Cardiac septum (tissue), 1 donor: ENCODE measurements at regions not wholly inside any gene's neighbourhood (a gene's known extent, or its start where the extent isn't known, plus 50 kb on each side); places are given as distances from the start of the nearest gene placed in this dataset.
"Not testable (repeated sequence)": the region's sequence is repeated elsewhere in the genome, so short reads cannot be mapped to it uniquely, and the experiment has no call there.

Source experiments
- DNase-seq: peaks from one replicate; pipeline ENCODE4 v3.0.0-alpha.2; 2020; ENCODE audit warnings: low spot score
- intact Hi-C: fragments of 100-400 bp; cut with DNase I; formaldehyde crosslinking; loops from one replicate; pipeline ENCODE4 v1.14.0; 2022
- donor health status: DM: no; HTN: no; CAD: no.

DNA sequence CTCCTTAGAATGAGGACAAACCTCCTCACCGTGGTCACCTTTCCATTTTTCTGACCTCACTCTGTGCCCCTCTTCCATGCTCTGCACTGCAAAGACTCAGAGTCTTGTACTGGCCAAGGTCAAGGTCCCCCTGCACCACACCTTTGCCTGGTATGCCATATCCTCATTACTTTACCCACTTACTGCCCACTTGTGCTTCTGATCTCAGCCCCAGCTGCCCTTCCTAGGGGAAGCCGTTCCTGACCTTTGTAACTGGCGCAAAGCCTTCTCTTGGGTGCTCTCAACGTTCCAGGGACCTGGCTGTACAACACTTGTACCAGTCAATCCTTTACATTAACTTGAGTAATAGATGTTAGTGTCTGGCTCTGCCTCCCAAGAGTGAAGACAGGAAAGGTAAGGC lies 256.0 kb downstream of the SV2B start:
- no peak for DNase-seq
- intact Hi-C loops, result no loop called here

DNA sequence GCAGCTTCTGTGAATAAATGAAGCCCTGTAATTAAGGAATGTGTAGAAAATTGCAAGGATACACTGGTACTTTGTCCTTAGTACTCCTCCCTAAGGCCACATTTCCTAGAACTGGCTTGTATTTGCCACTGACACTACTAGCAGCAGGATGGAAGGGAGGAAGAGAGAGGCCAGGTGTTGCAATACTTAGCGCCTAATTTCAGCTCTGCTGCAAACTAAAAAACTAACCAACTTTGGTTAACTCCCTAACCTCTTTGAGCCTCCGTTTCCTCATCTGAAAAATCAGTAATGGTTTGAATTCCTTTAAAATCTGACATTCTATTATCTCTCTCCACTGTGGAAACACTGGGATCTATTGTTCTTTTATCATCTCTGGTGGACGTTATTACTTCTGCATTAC lies 257.0 kb downstream of the SV2B start:
- intact Hi-C loops, result no loop called here
- no peak for DNase-seq

- DNase-seq, result no peak
- intact Hi-C loops, result no loop called here
Measured at GRCh38 chr15:91357486-91357885, 257.4 kb downstream of the SV2B start.

DNA sequence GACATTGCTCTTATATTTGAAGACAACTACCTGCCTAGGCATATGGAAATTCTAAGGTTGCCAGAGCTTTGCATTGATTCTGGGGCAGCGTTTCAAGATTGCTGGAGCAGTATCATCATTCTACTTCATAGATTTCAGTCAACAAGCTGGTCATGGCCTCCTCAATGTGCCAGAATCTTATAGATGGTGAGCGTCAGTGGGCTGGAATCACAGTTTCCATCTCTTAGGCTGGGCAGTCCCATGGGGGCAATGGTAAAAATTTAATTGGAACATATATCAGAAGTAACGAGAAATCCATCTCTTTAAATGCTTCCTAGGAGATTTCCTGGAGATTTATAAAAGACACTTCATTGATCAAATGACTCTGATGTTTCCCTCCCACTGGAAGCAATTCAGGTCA lies 258.3 kb downstream of the SV2B start:
- DNase-seq, result no peak
- intact Hi-C loops, result no loop called here

DNA sequence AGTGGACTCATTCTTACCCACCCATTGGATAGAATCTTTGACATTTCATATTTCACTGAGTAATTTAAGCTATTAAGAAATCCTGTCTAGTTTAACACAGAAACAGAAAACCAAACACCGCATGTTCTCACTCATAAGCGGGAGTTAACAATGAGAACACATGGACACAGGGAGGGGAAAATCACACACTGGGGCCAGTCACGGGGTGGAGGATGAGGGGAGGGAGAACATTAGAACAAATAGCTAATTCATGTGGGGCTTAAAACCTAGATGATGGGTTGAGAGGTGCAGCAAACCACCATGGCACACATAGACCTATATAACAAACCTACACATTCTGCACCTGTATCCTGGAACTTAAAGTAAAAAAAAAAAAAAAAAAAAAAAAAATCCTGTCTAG lies 261.6 kb downstream of the SV2B start:
- intact Hi-C loops, DNase-seq: not testable (repeated sequence)

- intact Hi-C loops, result no loop called here
- no peak for DNase-seq
Measured at GRCh38 chr15:91366111-91366510, 266.1 kb downstream of the SV2B start.

DNA sequence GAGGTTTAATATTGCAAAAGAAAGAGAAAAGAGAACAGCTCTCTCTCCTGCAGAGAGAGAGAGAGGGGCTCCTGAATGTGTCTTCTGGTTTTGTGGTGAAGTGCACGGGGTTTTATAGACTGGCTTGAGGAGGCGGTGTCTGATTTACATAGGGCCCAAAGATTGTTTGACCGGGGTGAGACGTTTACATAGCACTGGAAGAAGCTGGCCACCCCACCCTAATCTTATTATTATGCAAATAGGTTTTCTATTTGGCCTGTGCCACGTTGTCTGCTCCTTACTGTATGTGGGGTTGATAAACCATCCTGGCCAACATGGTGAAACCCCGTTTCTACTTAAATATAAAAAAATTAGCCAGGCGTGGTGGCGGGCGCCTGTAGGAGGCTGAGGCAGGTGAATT lies 268.6 kb downstream of the SV2B start:
- intact Hi-C loops, result no loop called here
- DNase-seq, result no peak

GRCh38 chr15:91369823-91370222 lies 269.8 kb downstream of the SV2B start:
- DNase-seq, result no peak
- intact Hi-C loops, result no loop called here

DNA sequence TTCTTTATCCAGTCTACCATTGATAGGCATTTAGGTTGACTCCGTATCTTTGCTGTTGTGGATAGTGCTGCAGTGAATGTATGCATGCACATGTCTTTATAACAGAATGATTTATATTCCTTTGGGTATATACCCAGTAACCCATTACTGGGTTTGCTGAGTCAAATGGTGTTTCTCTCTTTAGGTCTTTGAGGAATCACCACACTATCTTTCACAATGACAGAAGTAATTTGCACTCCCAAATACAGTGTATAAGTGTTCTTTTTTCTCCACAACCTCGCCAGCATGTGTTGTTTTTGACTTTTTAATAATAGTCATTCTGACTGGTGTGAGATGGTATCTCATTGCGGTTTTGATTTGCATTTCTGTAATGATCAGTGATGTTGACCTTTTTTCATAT lies 271.3 kb downstream of the SV2B start:
- intact Hi-C loops, DNase-seq: not testable (repeated sequence)

GRCh38 chr15:91374336-91374735 lies 274.3 kb downstream of the SV2B start:
- no peak for DNase-seq
- intact Hi-C loops, result no loop called here

- intact Hi-C loops, result no loop called here
- DNase-seq, result no peak
Measured at GRCh38 chr15:91376038-91376437, 276.0 kb downstream of the SV2B start.

DNA sequence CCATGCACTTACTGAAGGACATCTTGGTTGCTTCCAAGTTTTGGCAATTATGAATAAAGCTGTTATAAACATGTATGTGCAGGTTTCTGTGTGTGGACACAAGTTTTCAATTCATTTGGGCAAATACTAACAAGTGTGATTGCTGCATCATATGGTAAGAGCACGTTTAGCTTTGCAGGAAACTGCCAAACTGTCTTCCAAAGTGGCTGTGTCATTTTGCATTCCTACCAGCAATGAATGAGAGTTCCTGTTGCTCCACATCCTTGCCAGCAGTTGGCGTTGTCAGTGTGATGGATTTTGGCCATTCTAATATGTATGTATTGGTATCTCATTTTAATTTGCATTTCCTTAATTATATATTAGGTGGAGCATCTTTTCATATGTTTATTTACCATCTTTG lies 280.1 kb downstream of the SV2B start:
- no peak for DNase-seq
- intact Hi-C loops, result no loop called here

- intact Hi-C loops, result no loop called here
- DNase-seq, result no peak
Measured at GRCh38 chr15:91383532-91383931, 283.5 kb downstream of the SV2B start.

DNA sequence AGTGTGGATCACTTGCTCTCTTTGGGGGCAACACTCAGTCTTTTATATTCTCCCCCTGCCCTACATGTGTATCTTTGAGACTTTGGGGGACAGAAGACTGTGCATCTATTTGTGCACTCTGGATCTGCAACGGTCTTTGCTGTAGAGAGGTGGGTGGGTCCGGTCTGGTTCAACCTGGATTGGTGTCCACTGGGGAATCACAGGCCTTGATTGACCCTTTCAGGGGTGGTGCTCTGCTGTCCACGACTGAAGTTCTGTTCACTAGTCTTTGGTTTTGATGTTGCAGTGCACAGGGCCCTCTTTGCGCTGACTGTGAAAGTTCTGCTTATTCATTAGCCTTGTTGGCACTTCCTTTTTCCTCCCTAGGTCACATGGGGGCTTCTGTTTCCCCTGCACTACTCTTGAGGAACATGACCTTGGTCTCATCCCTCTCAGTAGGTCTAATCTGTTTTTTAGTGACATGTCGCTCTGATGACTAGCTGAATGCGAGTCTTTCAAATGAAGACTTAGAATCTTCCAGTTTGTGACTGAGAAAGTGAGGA lies 284.2 kb downstream of the SV2B start:
- intact Hi-C loops, result no loop called here
- no peak for DNase-seq

GRCh38 chr15:91385311-91385710 lies 285.3 kb downstream of the SV2B start:
- intact Hi-C loops, result no loop called here

DNA sequence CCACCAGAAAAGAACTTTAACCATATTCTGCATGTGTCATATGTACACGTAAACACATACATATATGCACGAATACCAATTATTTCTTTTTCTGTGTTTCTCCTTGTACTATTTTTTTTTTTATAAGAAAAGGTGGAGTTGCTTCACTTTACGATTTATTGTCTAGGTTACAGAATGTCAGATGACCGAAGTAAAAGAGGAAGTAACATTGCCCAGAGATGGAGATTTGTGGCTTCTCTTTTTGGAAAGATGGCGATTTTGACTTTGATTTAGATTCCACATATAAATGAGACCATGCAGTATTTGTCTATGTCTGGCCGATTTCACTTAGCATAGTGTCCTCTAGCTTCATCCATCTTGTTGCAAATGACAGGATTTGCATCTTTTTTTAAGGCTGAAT lies 293.1 kb downstream of the SV2B start:
- DNase-seq, result no peak
- intact Hi-C loops, result no loop called here

More at GRCh38 chr15:91385311-91385710, 285.3 kb downstream of the SV2B start:
- DNase-seq, result no peak

DNA sequence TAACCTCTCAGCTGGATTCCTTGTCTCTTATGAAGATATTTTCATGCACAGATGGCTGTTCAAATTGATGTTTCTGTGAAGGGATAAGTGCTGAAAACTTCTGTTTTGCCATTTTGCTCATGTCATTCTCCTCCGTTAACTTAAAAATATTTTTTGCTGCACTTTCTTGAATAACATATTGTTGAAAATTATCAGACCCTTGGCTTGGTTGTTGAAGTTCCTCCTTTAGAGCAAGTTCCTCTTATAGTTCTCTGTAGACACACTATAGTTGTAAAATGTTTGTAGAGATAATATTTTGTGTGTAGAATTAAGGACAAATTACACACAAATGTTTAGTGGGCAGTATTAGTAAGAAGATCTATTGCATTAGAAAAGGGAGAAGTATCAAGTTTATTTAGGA lies 300.4 kb downstream of the SV2B start:
- intact Hi-C loops, result loop anchor here (10.0 kb wide), 1 partner anchor 96 kb away; no protein-coding TSS in a partner anchor
- DNase-seq, result no peak

DNA sequence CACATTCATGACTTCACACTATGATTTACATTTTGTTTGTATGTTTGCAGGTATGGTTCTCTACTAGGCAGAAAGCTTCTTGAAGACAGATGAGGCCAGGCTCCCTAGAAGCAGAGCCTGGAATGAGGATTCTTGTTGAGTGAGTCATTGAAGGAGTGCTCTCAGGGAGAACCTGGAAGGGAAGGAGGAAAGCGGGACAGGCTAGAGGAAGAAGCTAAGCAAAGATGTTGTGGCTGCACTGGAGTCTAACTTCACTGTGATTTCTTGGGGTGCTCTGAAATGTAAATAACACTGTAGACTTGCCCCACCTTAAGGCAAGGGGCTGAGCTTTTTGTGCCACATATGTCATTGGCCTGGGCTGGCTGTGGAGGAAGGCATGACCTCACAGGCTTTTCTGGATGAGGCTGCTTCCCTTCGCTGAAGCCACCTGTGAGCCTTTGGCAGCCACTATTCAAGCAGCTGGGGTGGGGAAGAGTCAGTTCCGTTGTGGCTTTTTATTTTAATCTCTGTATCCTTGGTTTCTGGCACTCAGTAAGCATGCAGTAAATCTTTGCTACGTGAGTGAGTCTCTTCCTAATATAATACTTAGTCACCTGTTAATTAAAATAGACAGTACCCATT lies 307.3 kb downstream of the SV2B start:
- intact Hi-C loops, result loop anchor here (10.0 kb wide), 1 partner anchor 103 kb away; no protein-coding TSS in a partner anchor
- no peak for DNase-seq

GRCh38 chr15:91408476-91409076 lies 308.5 kb downstream of the SV2B start:
- no peak for DNase-seq
- intact Hi-C loops, result loop anchor here (10.0 kb wide), 1 partner anchor 104 kb away; no protein-coding TSS in a partner anchor

GRCh38 chr15:91409387-91409786 lies 309.3 kb downstream of the SV2B start:
- no peak for DNase-seq
- intact Hi-C loops, result loop anchor here (10.0 kb wide), 1 partner anchor 105 kb away; no protein-coding TSS in a partner anchor

- DNase-seq, result no peak
- intact Hi-C loops, result no loop called here
Measured at GRCh38 chr15:91411586-91411985, 311.5 kb downstream of the SV2B start.
